ENCODE measurements at regions not wholly inside any gene's neighbourhood (a gene's known extent, or its start where the extent isn't known, plus 50 kb on each side); places are given as distances from the start of the nearest gene placed in this dataset.

DNA sequence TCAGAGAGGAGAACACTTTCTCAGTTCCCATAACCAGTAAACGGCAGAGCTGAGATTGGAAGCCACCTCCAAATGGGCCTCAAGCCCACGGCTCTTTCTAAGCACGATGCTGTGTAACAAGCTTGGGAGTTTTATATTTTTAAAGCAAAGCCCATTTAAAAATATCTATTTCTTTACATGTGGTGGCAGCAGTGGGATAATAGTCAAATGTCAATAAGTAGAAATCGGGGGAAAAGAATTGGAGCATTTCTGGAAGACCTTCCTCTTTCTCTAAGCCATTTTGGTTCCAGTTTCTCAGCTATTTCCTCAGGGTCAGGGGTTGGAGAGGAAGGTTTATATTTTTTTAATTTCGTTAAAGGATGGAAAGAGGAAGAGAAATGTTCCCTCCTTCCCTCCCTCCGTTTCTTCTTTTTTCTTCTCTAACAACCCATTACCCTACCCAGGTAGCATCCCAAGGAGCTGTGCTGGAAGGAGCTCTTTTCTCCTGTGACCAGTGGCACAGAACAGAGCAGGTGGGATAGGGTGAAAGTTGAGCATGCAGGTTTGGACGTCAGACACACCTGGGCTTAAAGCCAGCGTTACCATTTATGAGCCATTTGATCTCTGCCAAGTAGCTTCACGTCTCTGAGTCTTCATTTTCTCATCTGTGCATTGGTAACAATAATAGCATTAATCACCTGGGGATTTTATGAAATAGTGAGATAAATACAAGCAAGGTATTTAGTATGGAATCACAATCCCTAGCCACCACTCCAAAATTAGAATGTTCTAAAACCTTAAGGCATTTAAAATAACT, 515.7 kb downstream of the RPS24 start:
- DNase-seq: no peak

DNA sequence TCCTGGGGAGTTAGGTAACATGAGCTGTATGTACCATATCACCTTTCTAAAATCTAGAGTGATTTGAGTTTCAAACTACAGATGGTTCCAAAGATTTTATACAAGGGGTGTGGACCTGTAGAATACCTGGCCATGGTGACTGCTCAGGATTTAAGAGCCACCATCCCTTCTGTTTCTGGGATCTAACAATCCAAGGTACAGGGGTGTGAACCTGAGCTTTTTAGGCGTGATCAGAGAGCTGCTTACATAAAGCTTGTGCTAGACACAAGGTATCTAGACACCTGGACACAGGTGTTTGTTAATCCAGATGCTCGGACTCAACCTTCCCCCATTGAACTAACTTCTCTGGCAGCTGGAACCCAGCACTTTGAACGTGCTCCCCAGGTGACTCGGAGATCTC, 516.4 kb downstream of the RPS24 start:
- no peak for DNase-seq

DNA sequence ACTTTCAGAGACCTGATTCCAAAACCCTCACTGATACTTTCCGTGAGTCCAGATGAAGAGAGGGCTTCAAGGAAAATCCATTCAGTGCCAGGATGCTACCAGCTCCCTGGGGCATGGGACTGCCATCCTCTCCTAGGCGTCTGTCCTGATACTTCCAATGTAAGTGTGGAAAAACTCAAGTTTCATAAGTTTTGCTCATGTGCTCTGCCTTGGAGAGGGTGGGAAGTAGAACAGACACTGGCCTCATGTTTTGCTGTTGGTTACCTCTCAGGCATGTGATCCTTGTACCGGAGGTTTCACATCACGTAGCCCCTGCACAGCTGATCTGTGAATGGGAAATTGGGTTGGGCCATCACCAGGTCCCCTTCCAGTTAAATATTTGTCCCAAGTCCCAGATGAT, 517.1 kb downstream of the RPS24 start:
- no peak for DNase-seq

DNA sequence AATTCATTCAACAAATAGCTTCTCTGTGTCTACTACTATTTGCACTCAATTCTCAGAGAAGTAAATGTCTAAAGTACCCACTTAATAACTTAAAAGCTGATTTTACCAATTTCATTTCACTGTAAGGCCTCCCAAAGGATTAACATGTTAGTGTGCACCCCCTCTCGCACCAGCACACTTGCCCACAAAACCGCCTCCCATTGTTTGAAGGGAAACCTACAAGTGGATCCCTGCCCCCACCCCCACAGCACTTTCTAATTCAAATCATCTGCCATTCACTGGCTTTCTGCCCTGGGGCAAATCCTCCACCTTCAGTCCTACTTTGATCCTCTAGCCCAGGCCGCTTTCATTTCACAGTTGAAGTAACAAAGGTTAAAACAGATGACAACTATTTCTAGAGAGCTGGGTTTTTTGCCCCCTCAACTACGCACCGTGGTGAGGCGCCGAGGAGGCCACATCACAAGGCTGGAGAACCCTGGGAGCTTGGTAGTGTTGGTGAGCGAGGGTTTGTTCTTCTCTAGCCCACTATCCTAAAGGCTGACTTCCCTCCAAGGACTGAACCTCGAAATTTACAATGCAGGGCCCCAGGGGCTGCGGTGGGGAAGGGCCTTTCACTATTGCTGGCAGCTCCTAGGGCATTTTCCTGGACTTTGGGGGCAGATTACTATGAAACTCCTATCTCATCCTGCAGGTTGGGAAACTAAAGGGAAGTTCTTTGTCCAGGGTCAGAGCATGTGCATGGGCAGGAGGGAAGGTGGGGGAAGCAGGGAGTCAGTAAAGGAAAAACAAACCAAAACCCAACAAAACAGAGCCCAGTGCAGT, 517.4 kb upstream of the ZMIZ1 start:
- no peak for DNase-seq

DNA sequence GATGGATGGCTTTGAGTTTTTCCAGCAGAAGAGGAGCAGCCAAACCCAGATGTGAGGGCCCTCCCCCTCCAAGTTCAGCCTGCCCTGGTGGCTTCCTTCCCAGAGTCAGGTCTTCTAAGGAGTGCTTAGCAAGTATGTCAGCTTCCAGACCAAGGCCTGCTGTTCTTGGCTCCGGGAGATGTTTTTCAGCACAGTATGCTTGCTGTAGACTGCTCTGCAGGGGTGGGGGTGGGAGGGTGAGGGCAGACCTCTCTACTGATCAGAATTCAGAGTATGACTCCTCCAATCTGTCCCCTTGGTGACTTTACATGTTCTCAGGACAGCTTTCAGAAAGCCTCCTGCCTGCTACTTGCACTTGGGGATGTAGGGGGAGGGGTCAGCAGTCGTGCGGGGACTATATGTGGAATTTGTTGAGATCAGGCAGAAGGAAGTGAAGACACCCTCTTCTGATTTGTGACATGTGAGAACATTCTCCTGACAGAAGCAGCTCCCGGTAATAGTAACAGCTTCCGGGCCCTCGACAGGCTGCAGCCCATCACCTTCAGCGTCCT, 516.4 kb upstream of the ZMIZ1 start:
- DNase-seq: no peak

DNA sequence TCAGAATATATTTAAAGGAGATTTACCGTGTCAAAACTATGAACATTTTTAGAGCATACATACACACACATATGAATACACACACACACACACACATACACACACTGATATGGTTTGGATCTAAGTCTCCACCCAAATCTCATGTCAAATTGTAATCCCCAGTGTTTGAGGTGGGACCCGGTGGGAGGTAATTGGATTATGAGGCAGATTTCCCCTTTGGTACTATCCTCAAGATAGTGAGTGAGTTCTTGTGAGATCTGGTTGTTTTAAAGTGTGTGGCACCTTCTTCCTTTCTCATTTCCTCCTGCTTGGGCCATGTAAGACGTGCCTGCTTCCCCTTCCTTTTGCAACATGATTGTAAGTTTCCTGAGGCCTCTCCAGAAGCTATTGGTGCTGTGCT, 515.0 kb upstream of the ZMIZ1 start:
- no peak for DNase-seq

DNA sequence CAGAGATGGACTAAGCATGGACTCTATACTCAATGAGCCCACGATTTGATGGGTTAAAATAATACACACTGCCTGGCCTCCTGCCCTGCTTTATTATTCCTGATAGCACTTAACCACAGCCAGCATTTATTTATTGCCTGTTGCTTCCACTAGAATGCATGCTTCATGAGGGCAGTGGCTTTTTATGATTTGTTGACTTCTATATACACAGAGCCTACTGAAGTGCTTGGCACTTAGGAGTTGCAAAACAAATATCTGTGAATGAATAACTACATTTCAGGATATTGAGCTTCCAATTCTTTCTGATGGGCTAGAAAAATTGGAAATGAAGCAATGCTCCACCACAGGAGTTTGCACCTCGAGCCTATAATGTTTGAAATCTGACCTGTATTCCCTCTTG, 513.6 kb upstream of the ZMIZ1 start:
- no peak for DNase-seq

DNA sequence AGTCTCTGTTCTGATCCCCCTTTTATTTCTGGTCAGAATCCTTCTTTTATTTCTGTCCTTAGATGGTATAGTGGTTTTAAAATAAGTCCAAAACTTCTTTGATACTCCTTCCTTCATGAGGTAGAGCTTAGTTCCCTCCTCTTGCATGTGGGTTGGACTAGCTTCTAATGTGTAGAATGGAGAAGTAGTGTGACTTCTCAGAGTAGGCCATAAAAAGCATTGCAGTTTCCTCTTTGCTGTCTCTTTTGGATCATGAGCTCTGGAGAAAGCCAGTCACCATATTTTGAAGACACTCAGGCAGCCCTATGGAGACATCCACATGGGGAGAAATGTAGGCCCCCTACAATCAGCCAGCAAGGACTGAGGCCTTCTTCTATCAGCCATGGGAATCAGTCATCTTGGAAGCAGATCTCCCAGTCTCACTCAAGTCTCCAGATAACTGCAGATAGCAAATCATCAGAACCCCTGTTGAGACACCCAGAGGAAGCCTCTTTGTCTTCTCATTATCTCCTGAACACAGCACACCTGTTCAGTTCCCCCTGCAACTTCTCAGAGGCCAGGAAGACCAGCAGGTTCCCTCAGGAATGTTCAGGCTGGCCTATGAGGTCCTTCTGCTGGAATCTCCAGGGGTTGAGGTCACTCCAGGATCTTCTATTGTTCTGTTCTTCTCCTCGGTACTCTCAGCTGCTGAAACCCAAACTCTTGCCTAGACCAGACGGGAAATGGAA, 511.9 kb upstream of the ZMIZ1 start:
- DNase-seq: no peak

DNA sequence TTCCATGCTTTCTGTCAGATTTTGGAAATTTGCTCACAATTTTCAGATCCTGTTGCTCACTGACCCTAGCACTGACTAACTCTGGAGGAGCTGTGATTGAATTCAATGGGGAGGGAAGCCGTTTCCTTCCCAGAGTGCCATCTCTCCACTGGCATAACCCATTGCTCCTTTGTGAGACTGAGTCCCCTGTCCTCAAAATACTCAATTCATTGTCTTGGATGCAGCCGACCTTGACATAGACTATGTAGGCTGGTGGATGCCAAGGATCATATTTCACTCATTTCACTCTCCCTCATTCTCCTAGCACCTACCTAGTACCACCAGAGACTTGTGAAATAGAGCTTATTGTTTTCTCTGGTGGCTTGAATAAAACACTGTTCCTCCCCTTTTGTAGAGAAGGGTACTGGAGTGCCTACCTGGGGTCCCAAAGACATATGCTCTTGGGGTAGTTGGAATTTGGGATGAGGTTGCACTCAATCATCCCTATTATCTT, 511.3 kb upstream of the ZMIZ1 start:
- no peak for DNase-seq

DNA sequence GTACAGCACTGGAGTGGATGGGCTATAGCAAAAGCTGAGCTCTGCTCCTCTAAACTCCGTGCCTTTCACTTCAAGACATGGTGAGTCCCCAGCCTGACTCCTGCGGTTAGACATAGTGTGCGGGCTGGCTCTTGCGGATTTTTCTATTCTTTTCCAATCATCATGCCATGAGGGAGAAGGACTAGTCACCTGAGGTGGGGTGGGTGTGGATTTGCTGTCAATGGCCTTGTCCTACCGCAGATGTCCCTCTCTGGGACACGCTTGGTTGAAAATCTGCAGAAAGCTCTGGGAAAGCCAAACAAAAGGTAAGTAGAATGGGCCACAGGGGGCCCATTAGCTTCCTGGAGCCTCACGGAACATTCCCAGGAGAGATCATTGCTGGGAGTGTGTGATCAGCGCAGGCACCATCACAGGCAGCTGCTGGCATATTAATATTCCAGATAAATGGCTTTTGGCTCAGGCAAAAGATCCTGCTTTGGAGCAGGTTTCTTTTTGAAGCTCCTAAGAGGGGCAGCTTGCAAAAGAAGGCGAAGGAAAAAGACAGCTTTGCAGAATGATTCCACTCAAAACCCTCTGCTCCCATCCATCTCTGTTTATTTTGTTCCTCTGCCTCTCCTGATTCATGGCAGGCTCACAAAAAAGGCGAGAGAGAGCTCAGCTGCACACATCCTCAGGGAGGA, 509.0 kb upstream of the ZMIZ1 start:
- no peak for DNase-seq

DNA sequence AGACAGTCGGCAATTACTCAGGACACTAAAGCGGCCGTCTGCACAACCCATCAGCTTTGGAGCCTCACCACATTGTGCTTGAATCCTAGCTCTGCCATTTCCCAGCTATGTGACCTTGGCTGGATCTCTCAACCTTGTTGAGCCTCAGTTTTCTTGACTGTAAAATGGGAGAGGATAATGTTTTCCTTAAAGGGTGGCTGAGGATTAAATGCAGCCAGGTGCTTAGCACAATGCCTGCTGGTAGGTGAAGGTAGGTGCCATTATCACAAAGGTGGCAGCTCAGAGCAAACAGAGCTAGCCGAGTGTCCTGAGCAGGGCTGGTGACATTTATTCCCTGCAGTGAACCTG, 508.5 kb upstream of the ZMIZ1 start:
- DNase-seq: no peak

DNA sequence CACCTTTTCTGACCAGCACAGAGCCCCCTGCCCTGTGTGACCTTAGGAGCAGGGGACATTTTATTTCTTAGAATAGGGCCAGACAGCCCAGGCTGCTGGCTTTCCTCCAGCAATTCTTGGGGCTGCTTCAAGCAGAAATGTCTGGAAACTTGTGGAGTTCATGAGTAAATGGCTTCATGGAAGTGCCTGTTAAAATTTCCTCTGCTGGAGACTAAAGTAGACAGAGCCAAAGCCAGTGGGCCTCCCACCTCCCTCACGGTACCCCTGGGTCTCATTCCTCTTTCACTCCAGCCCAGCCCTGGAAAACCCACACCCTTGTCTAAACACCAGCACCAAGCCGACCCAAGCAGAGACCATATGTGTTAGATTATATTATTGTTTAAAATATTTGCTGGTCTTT, 505.5 kb upstream of the ZMIZ1 start:
- DNase-seq: no peak

DNA sequence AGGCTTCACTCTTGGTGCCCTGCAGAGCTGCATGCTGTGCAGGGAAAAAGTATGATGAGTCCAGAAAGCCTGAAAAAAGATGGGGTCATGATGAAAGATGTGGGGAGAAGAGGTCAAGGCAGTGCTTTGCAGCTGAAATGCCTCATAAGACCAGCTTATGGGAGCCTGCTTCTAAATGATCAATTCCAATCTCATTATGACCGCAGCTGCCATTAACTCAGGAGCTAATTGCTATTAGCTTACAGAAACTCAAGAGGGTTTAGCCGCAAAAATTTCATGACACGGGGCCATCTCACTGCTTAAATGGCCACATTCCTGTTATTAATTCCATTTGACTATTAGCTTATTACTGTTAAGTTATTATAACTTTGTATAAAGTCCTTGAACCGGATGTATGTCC, 502.9 kb upstream of the ZMIZ1 start:
- no peak for DNase-seq

DNA sequence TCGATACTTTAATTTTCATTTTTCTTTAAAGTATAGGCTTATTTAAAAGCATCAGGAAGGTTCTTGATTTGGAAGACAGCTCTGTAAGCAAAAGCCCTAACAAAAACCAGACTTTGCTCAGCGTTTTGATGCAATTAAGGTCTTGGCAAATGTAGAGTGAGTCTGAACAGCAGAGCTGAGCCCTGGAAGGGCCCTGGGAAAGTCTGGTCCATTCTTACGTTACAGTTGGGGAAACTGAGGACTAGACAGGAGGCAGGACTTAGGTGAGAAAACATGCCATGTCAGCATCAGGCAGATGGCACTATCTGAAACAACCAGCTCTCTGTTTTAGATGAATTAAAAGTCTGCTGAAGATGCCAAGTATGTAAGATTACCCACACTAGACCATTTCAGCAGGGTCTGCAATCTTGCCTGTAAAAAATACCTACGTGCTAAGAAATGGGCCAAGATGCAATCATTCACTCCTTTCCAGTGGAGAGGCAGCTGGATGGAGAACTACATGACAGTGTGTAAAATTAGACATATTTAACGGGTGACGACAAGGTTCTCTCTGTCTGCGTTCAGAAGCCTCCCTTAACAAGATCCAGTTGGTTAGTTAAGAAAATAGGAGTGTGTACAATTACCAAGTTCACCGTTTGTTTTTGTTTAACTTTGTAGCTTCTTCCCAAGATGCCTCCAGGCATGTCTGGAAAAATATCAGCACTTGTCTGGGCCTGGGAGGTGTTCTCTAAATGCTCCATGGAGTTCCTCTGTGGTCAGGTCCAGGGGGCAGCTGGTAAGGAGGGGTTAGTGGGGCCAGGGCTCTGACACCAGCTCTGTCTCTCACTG, 502.3 kb upstream of the ZMIZ1 start:
- no peak for DNase-seq

DNA sequence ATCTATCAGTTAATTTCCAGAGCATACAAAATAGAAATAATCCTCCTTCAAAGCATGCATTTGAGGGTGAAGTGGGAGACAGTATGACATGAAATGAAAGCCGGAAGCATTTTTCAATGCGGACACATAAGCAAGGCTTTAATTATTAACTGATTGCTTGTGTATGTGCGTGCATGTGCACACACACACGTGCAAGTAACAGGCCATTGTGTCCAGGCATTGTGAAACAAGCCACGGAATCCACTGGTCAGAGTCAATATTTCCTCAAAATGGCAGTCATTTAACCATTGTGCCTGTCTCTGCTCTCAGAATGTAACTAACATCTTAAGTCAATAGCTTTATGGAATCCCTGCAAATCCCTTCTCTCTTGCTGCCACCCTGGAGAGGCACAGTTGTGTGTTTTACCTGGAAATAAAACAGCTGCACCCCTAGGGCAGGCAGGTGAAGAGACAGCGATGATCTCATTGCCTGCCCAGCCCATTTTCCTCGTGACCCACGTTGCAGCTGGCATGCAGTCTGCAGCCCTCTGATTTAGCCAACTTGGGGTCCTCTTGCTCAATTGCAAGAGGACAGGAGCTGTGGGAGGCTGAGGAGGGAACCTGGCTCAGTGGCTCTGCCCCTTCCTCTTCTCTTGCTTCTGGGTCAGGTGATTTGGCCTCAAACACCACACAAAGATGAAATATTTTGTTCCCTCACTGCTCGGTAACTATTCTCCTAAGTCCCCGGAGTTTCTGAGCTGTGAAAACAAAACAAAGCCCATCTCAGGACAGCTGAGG, 500.9 kb upstream of the ZMIZ1 start:
- DNase-seq: no peak

DNA sequence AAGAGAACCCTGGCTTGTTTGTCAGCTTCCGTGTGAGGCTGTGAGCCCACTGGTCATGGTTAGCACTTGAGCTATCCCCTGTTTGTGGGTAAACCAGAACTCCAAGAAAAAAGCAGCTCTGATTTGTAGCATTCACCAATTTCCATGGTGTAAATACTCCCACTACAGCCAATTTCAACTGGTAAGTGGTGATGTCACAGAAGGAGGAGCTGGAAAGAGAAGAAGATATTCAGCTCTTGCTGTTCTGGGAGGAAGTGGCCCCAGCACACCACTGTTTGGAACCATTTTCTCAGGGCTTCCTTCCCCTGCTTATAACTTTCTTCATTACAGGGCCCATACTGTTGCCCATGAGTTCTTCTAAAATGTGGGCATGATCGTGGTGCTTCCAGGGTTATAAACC, 500.1 kb upstream of the ZMIZ1 start:
- no peak for DNase-seq

DNA sequence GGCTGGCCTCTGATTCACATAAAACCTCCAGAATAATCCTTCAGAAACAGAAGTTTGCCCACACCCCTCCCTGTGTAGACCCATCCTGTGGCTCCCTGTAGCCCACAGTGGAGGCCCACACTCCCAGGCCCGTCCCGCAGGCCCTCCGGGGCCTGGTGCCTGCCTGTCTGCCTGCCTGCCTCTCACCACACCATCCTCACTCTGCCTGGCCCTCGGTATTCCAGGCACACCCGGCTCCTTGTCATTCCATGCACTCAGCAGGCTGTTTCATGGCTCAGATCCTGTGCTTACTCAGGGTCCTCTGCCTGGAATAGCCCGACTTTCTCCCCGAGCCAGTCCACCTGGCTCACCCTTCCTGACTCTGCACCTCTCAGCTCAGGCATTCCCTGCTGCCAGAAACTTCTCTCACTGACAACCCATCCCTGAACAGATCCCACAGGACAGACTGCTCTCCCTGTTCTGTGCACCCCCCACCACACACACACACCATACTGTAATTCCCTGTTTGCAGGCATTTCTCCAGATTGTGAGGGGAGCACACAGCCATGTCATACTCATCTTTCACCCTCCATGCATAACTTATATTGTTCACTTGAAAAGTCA, 498.0 kb upstream of the ZMIZ1 start:
- DNase-seq: no peak

DNA sequence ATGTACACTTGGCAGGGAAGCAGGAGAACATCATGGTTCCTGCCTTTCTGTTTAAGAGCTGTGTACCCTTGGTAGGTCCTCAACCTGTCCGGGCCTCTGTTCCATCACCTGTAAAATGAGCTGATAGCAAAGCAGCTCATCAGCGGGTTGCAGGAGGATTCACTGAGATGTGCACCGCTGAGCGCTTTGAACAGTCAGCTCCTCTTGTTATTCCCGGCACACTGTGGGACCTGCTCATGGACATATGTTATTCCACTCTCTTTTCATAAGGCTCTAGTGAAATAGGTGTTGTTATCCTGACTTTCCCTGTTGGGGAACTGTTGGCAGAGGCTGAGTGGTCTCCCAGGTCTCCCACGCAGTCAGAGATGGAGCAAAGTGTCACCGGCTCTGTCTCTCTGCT, 497.5 kb upstream of the ZMIZ1 start:
- no peak for DNase-seq

DNA sequence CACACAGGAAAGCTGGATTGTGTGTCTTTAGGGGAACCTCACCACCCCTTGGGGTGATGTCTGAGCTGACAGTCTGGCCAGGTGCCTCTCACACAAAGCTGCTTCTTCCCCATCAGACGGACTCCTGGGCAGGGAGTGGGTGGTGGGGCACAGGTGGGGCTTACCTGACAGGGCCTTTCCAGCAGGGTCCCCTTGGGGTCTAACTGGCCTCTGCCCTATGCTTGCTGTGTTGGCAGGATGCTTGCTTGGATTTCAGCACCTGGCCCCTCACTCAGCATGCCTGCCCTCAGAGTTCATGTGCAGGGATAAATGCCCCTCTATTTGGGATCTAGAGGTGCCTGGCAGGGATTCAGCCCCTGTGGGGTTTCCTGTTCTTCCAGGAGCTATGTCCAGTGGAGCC, 496.9 kb upstream of the ZMIZ1 start:
- DNase-seq: no peak

DNA sequence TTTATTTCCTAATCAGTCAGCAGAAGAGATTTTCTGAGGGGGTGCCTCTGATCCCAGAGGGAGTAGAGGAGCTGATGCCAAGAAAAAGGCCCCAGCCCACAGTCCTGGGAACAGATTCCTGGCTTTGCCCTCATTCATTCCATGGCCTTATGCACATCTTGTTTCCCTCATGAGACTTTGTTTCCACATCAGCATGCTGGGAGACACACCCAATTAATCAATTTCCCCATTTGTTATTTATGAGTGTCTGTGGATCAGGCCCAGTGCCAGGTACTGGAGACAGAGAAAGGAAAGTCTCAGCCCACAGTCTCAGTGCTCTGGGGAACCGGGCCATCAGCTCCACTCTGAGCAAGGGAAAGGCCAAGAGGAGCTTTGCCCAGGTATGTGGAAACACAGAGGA, 496.2 kb upstream of the ZMIZ1 start:
- DNase-seq: no peak

DNA sequence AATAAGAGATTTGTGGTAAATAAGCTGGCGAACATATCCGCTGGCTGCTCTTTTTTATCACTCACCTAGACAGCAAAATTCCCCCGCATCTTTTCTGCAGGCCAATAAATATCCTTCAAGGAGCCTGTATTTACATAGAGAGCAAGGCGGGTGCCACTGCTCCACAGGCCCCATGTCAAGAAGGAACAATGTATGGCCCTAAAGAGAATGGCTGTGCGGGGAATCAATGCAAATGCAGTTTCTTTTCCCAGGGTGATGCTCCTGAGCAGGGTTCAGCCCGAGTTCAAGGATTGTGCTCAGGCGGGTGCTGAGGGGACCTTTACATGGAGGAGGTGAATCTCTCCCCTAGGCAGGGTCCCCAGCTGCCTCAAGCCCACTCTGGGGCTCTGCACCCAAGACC, 494.2 kb upstream of the ZMIZ1 start:
- no peak for DNase-seq
